Lung microvascular endothelial cell (primary cell): ENCODE measurements at regions not wholly inside any gene's neighbourhood (a gene's known extent, or its start where the extent isn't known, plus 50 kb on each side); places are given as distances from the start of the nearest gene placed in this dataset.

Source experiments
- DNase-seq, 2 donors: peaks; one replicate each; pipeline versions ENCODE4 v3.0.0 to v3.0.0-alpha.2; 2010; ENCODE audit warnings: low read depth in 2 of 2

- no peak for DNase-seq
These were observed 87.8 kb downstream of the ANKRD10 start for GRCh38 chr13:110826861-110827672.
